ENCODE measurements at regions not wholly inside any gene's neighbourhood (a gene's known extent, or its start where the extent isn't known, plus 50 kb on each side); places are given as distances from the start of the nearest gene placed in this dataset.

- TF ChIP-seq CTCF (IDR thresholded peaks at IDR 0.05) = no peak
- no peak for TF ChIP-seq POLR2A (IDR thresholded peaks at IDR 0.05)
Measured at GRCh38 chr4:11487868-11488544, 59.3 kb upstream of the HS3ST1 start.
